ENCODE measurements at regions not wholly inside any gene's neighbourhood (a gene's known extent, or its start where the extent isn't known, plus 50 kb on each side); places are given as distances from the start of the nearest gene placed in this dataset.

- TF ChIP-seq CTCF (optimal IDR thresholded peaks at IDR 0.05 in 1 of 3, IDR thresholded peaks at IDR 0.05 in 1 of 3, conservative IDR thresholded peaks at IDR 0.05 in 1 of 3; ENCODE audit: extremely low read depth in 1 of 3, insufficient read depth in 2 of 3, low read length in 3 of 3) (no peak), EZH2 (IDR thresholded peaks at IDR 0.05; ENCODE audit: low read length) (no peak)
- Histone ChIP-seq H3K27me3 (ENCODE audit: control insufficient read depth, extremely low read depth, insufficient read depth, low read length) (no peaks in the 10 kb centered on the region), H3K4me3 (ENCODE audit: control insufficient read depth in 2 of 3, extremely low read depth in 1 of 3, insufficient read depth in 2 of 3, low read depth in 1 of 3, low read length in 3 of 3) (no peak overlapping the region), H3K27ac (ENCODE audit: control insufficient read depth, insufficient read depth, low read length) (no peak overlapping the region), H3K36me3 (ENCODE audit: control insufficient read depth in 2 of 2, extremely low read depth in 1 of 2, insufficient read depth in 2 of 2, low read length in 2 of 2) (no peaks in the 10 kb centered on the region), H3K79me2 (ENCODE audit: control insufficient read depth, insufficient read depth, low read length) (no peaks in the 10 kb centered on the region), H2AFZ (ENCODE audit: control insufficient read depth, low read length) (no peak overlapping the region), H3K4me2 (ENCODE audit: control insufficient read depth, extremely low read depth, insufficient read depth, low read depth, low read length) (no peak overlapping the region), H3K9me1 (ENCODE audit: control insufficient read depth, extremely low read depth, insufficient read depth, low read length) (no peaks in the 10 kb centered on the region), H3K9me3 (ENCODE audit: control insufficient read depth, low read depth, low read length) (no peaks in the 10 kb centered on the region), H3K4me1 (ENCODE audit: control insufficient read depth, extremely low read depth, insufficient read depth, low read length) (no peaks in the 10 kb centered on the region), H4K20me1 (ENCODE audit: control insufficient read depth, extremely low read depth, insufficient read depth, low read length) (no peaks in the 10 kb centered on the region), H3K9ac (ENCODE audit: control insufficient read depth, extremely low read depth, insufficient read depth, low read length) (no peak overlapping the region)
- dilution Hi-C loops (cut with MboI; ENCODE audit: extremely low pct_ligation_motif_present, low sequenced_read_pairs): no loop called here
- no peak for FAIRE-seq
- DNase-seq (ENCODE audit: low read depth, low spot score): no peak
Measured at GRCh38 chr2:198811198-198811597, 646.5 kb downstream of the SATB2 start.

GRCh38 chr2:198809976-198810375, 647.8 kb downstream of the SATB2 start:
- Histone ChIP-seq H3K36me3 (ENCODE audit: control insufficient read depth in 2 of 2, extremely low read depth in 1 of 2, insufficient read depth in 2 of 2, low read length in 2 of 2) (no peaks in the 10 kb centered on the region), H3K4me1 (ENCODE audit: control insufficient read depth, extremely low read depth, insufficient read depth, low read length) (no peaks in the 10 kb centered on the region), H3K27ac (ENCODE audit: control insufficient read depth, insufficient read depth, low read length) (no peak overlapping the region), H2AFZ (ENCODE audit: control insufficient read depth, low read length) (no peak overlapping the region), H3K27me3 (ENCODE audit: control insufficient read depth, extremely low read depth, insufficient read depth, low read length) (no peaks in the 10 kb centered on the region), H4K20me1 (ENCODE audit: control insufficient read depth, extremely low read depth, insufficient read depth, low read length) (no peaks in the 10 kb centered on the region), H3K9ac (ENCODE audit: control insufficient read depth, extremely low read depth, insufficient read depth, low read length) (no peak overlapping the region), H3K79me2 (ENCODE audit: control insufficient read depth, insufficient read depth, low read length) (no peaks in the 10 kb centered on the region), H3K9me3 (ENCODE audit: control insufficient read depth, low read depth, low read length) (no peaks in the 10 kb centered on the region), H3K4me2 (ENCODE audit: control insufficient read depth, extremely low read depth, insufficient read depth, low read depth, low read length) (no peak overlapping the region), H3K9me1 (ENCODE audit: control insufficient read depth, extremely low read depth, insufficient read depth, low read length) (no peaks in the 10 kb centered on the region), H3K4me3 (ENCODE audit: control insufficient read depth in 2 of 3, extremely low read depth in 1 of 3, insufficient read depth in 2 of 3, low read depth in 1 of 3, low read length in 3 of 3) (no peak overlapping the region)
- dilution Hi-C loops (cut with MboI; ENCODE audit: extremely low pct_ligation_motif_present, low sequenced_read_pairs): no loop called here
- TF ChIP-seq CTCF (optimal IDR thresholded peaks at IDR 0.05 in 1 of 3, IDR thresholded peaks at IDR 0.05 in 1 of 3, conservative IDR thresholded peaks at IDR 0.05 in 1 of 3; ENCODE audit: extremely low read depth in 1 of 3, insufficient read depth in 2 of 3, low read length in 3 of 3): no peak
- TF ChIP-seq EZH2 (IDR thresholded peaks at IDR 0.05; ENCODE audit: low read length): no peak
- DNase-seq (ENCODE audit: low read depth, low spot score) (no peak), FAIRE-seq (no peak)

Data from keratinocyte (primary cell).